Naive thymus-derived CD4-positive, alpha-beta T cell (primary cell): ENCODE measurements at regions not wholly inside any gene's neighbourhood (a gene's known extent, or its start where the extent isn't known, plus 50 kb on each side); places are given as distances from the start of the nearest gene placed in this dataset.

Experiments
- ATAC-seq: fragments of 150-1000 bp; cut with Tn5 transposase; 2 replicates; pipeline ENCODE4 v1.10.0; 2021; ENCODE audit warnings: mild to moderate bottlenecking, moderate library complexity
- CTCF ChIA-PET: fragments of 350-600 bp; sonication (Branson Sonifier 250); formaldehyde crosslinking; loops from one replicate; lab custom pipeline; 2021; ENCODE audit warnings: antibody characterized with exemption; lab: Charles Lee
- POLR2A ChIA-PET: fragments of 350-600 bp; sonication (Branson Sonifier 250); formaldehyde crosslinking; loops from one replicate; lab custom pipeline; 2021; ENCODE audit warnings: antibody characterized with exemption, inconsistent platforms; lab: Charles Lee
- DNase-seq, 9 donors: peaks; one replicate each; pipeline versions ENCODE4 v3.0.0 to v3.0.0-alpha.2; 2020 to 2022; ENCODE audit warnings: mixed read lengths in 1 of 9
- H3K27ac ChIP-seq: one replicate; pipeline ENCODE4 v1.7.0; 2013; ENCODE audit warnings: mild to moderate bottlenecking, low read depth, low read length, moderate library complexity
- H3K27me3 ChIP-seq, 2 donors: one replicate each; pipeline ENCODE4 v1.7.0; 2013; ENCODE audit warnings: low read length in 2 of 2, mild to moderate bottlenecking in 2 of 2, moderate library complexity in 2 of 2; ENCODE audit not compliant: control insufficient read depth in 2 of 2, insufficient read depth in 2 of 2
- H3K36me3 ChIP-seq, 3 experiments: 1 replicate in 2 of 3; 2 replicates in 1 of 3; pipeline ENCODE4 v1.7.0; 2013; ENCODE audit warnings: low read length in 3 of 3, mild to moderate bottlenecking in 3 of 3, moderate library complexity in 1 of 3; ENCODE audit not compliant: insufficient read depth in 3 of 3, control insufficient read depth in 2 of 3
- H3K4me1 ChIP-seq, 2 donors: one replicate each; pipeline ENCODE4 v1.7.0; 2013; ENCODE audit warnings: low read length in 2 of 2, mild to moderate bottlenecking in 2 of 2, moderate library complexity in 1 of 2; ENCODE audit not compliant: control insufficient read depth in 2 of 2, insufficient read depth in 2 of 2
- H3K4me3 ChIP-seq: 2 replicates; pipeline ENCODE4 v1.7.0; 2013; ENCODE audit warnings: mild to moderate bottlenecking, low read length
- H3K9me3 ChIP-seq, 3 experiments: 1 replicate in 2 of 3; 2 replicates in 1 of 3; pipeline ENCODE4 v1.7.0; 2013; ENCODE audit warnings: low read length in 3 of 3; ENCODE audit not compliant: control insufficient read depth in 2 of 3
- H3K27ac Mint-ChIP-seq, 9 donors: one replicate each; pipeline ENCODE4 v1.8.0; 2020 to 2022; ENCODE audit warnings: mixed read lengths in 9 of 9, mild to moderate bottlenecking in 8 of 9, moderate library complexity in 5 of 9, inconsistent platforms in 2 of 9
- H3K27me3 Mint-ChIP-seq, 5 donors: one replicate each; pipeline ENCODE4 v1.8.0; 2021 to 2022; ENCODE audit warnings: mixed read lengths in 5 of 5, mild to moderate bottlenecking in 1 of 5
- H3K36me3 Mint-ChIP-seq, 5 donors: one replicate each; pipeline ENCODE4 v1.8.0; 2020 to 2022; ENCODE audit warnings: mixed read lengths in 5 of 5, mild to moderate bottlenecking in 3 of 5, inconsistent platforms in 1 of 5
- H3K4me1 Mint-ChIP-seq, 7 donors: one replicate each; pipeline ENCODE4 v1.8.0; 2020 to 2022; ENCODE audit warnings: mixed read lengths in 7 of 7, mild to moderate bottlenecking in 3 of 7, inconsistent platforms in 1 of 7
- H3K4me3 Mint-ChIP-seq, 10 donors: one replicate each; pipeline ENCODE4 v1.8.0; 2020 to 2022; ENCODE audit warnings: mild to moderate bottlenecking in 10 of 10, mixed read lengths in 10 of 10, moderate library complexity in 6 of 10, inconsistent platforms in 2 of 10
- H3K9me3 Mint-ChIP-seq, 11 donors: one replicate each; pipeline ENCODE4 v1.8.0; 2020 to 2022; ENCODE audit warnings: mixed read lengths in 11 of 11, mild to moderate bottlenecking in 4 of 11, inconsistent platforms in 1 of 11, moderate library complexity in 1 of 11
- intact Hi-C, 2 donors: fragments of 100-400 bp; cut with micrococcal nuclease; formaldehyde crosslinking; loops; one replicate each; pipeline ENCODE4 v1.15.1; 2023

GRCh38 chr12:114954511-114955055 lies 270.6 kb upstream of the TBX3 start:
- H3K27ac Mint-ChIP-seq, result no peak overlapping the region
- no peak for ATAC-seq
- no peaks in the 10 kb centered on the region for H3K4me1 Mint-ChIP-seq
- intact Hi-C loops, result no loop called here
- no peak overlapping the region for H3K27ac ChIP-seq
- H3K9me3 Mint-ChIP-seq, result peaks cover 0 to 14% (median 0%) of the 10 kb centered on the region in 11 donors
- DNase-seq, result no peak
- no peak overlapping the region for H3K4me3 ChIP-seq
- H3K36me3 Mint-ChIP-seq, result no peaks in the 10 kb centered on the region
- H3K27me3 Mint-ChIP-seq, result peaks cover 0 to 9% (median 3%) of the 10 kb centered on the region in 5 donors
- no peak overlapping the region for H3K4me3 Mint-ChIP-seq
- H3K27me3 ChIP-seq, result no peaks in the 10 kb centered on the region
- no peaks in the 10 kb centered on the region for H3K36me3 ChIP-seq
- H3K9me3 ChIP-seq, result no peaks in the 10 kb centered on the region
- H3K4me1 ChIP-seq, result no peaks in the 10 kb centered on the region
- CTCF ChIA-PET, result no interaction called here
- POLR2A ChIA-PET, result no interaction called here

- intact Hi-C loops, result no loop called here
- no peaks in the 10 kb centered on the region for H3K36me3 ChIP-seq
- no peaks in the 10 kb centered on the region for H3K4me1 ChIP-seq
- H3K27ac ChIP-seq, result no peak overlapping the region
- ChIA-PET CTCF (no interaction called here), POLR2A (no interaction called here)
- ATAC-seq (no peak), DNase-seq (no peak)
- Mint-ChIP-seq H3K9me3 (peaks cover 0 to 14% (median 0%) of the 10 kb centered on the region in 11 donors), H3K4me1 (no peaks in the 10 kb centered on the region), H3K36me3 (no peaks in the 10 kb centered on the region), H3K27me3 (peaks cover 0 to 9% (median 3%) of the 10 kb centered on the region in 5 donors), H3K27ac (no peak overlapping the region), H3K4me3 (no peak overlapping the region)
- H3K27me3 ChIP-seq, result no peaks in the 10 kb centered on the region
- no peaks in the 10 kb centered on the region for H3K9me3 ChIP-seq
- H3K4me3 ChIP-seq, result no peak overlapping the region
These were observed 268.7 kb upstream of the TBX3 start for GRCh38 chr12:114952573-114953271.

- H3K9me3 ChIP-seq, result no peaks in the 10 kb centered on the region
- H3K36me3 ChIP-seq, result no peaks in the 10 kb centered on the region
- no peak overlapping the region for H3K27ac Mint-ChIP-seq
- H3K9me3 Mint-ChIP-seq, result peaks cover 0 to 14% (median 2%) of the 10 kb centered on the region in 11 donors
- H3K27me3 ChIP-seq, result no peaks in the 10 kb centered on the region
- H3K27me3 Mint-ChIP-seq, result no peaks in the 10 kb centered on the region
- no peaks in the 10 kb centered on the region for H3K4me1 ChIP-seq
- ChIA-PET POLR2A (no interaction called here), CTCF (interaction anchor here (0.6 kb wide), 1 partner anchor 522 kb away, joined by 3 read pairs; no protein-coding TSS in a partner anchor)
- intact Hi-C loops, result no loop called here
- DNase-seq, result no peak
- no peak for ATAC-seq
- no peak overlapping the region for H3K27ac ChIP-seq
- no peak overlapping the region for H3K4me3 ChIP-seq
- H3K4me1 Mint-ChIP-seq, result no peaks in the 10 kb centered on the region
- no peaks in the 10 kb centered on the region for H3K36me3 Mint-ChIP-seq
- H3K4me3 Mint-ChIP-seq, result no peak overlapping the region
These were observed 265.3 kb upstream of the TBX3 start for GRCh38 chr12:114949058-114949820.

- no peak for DNase-seq
- Mint-ChIP-seq H3K9me3 (peaks cover 0 to 13% (median 4%) of the 10 kb centered on the region in 11 donors), H3K36me3 (no peaks in the 10 kb centered on the region), H3K4me1 (no peaks in the 10 kb centered on the region), H3K4me3 (no peak overlapping the region), H3K27me3 (no peaks in the 10 kb centered on the region), H3K27ac (no peak overlapping the region)
- Histone ChIP-seq H3K4me3 (no peak overlapping the region), H3K27ac (no peak overlapping the region), H3K36me3 (no peaks in the 10 kb centered on the region), H3K27me3 (no peaks in the 10 kb centered on the region), H3K4me1 (no peaks in the 10 kb centered on the region), H3K9me3 (no peaks in the 10 kb centered on the region)
- ChIA-PET POLR2A (no interaction called here), CTCF (no interaction called here)
- ATAC-seq, result no peak
- intact Hi-C loops, result no loop called here
These were observed 261.4 kb upstream of the TBX3 start for GRCh38 chr12:114945351-114945750.

GRCh38 chr12:114944736-114945135 lies 260.8 kb upstream of the TBX3 start:
- Histone ChIP-seq H3K4me1 (no peaks in the 10 kb centered on the region), H3K27ac (no peak overlapping the region), H3K4me3 (no peak overlapping the region), H3K36me3 (no peaks in the 10 kb centered on the region), H3K9me3 (no peaks in the 10 kb centered on the region), H3K27me3 (no peaks in the 10 kb centered on the region)
- DNase-seq (no peak), ATAC-seq (no peak)
- ChIA-PET POLR2A (no interaction called here), CTCF (no interaction called here)
- H3K27ac Mint-ChIP-seq, result no peak overlapping the region
- H3K4me3 Mint-ChIP-seq, result no peak overlapping the region
- intact Hi-C loops, result no loop called here
- H3K9me3 Mint-ChIP-seq, result peaks cover 0 to 19% (median 4%) of the 10 kb centered on the region in 11 donors
- H3K36me3 Mint-ChIP-seq, result no peaks in the 10 kb centered on the region
- no peaks in the 10 kb centered on the region for H3K27me3 Mint-ChIP-seq
- no peaks in the 10 kb centered on the region for H3K4me1 Mint-ChIP-seq

GRCh38 chr12:114943601-114944000 lies 259.6 kb upstream of the TBX3 start:
- H3K36me3 Mint-ChIP-seq, result no peaks in the 10 kb centered on the region
- H3K27me3 Mint-ChIP-seq, result no peaks in the 10 kb centered on the region
- intact Hi-C loops, result no loop called here
- no peaks in the 10 kb centered on the region for H3K36me3 ChIP-seq
- H3K4me1 Mint-ChIP-seq, result no peaks in the 10 kb centered on the region
- H3K27me3 ChIP-seq, result no peaks in the 10 kb centered on the region
- H3K27ac Mint-ChIP-seq, result no peak overlapping the region
- no peaks in the 10 kb centered on the region for H3K4me1 ChIP-seq
- H3K9me3 Mint-ChIP-seq, result peaks cover 1 to 20% (median 4%) of the 10 kb centered on the region in 11 donors
- ChIA-PET POLR2A (no interaction called here), CTCF (no interaction called here)
- DNase-seq (no peak), ATAC-seq (no peak)
- H3K4me3 ChIP-seq, result no peak overlapping the region
- H3K9me3 ChIP-seq, result no peaks in the 10 kb centered on the region
- no peak overlapping the region for H3K4me3 Mint-ChIP-seq
- H3K27ac ChIP-seq, result no peak overlapping the region
